ENCODE measurements at regions not wholly inside any gene's neighbourhood (a gene's known extent, or its start where the extent isn't known, plus 50 kb on each side); places are given as distances from the start of the nearest gene placed in this dataset.

- H3K9me3 ChIP-seq (ENCODE audit: control insufficient read depth, insufficient read depth, low read length): no peaks in the 10 kb centered on the region
- no peaks in the 10 kb centered on the region for H3F3A ChIP-seq (ENCODE audit: control insufficient read depth, insufficient read depth)
- no peaks in the 10 kb centered on the region for H3K36me3 ChIP-seq (ENCODE audit: control insufficient read depth, low read length)
- no peaks in the 10 kb centered on the region for H4K20me1 ChIP-seq (ENCODE audit: control insufficient read depth, insufficient read depth, low read depth, low read length)
- no peaks in the 10 kb centered on the region for H3K9me2 ChIP-seq (replicated peaks; ENCODE audit: control insufficient read depth, low read length)
- no peaks in the 10 kb centered on the region for H3K79me2 ChIP-seq (ENCODE audit: control insufficient read depth, low read length)
- H3K27me3 ChIP-seq (ENCODE audit: control insufficient read depth, low read length): no peaks in the 10 kb centered on the region
- no peak overlapping the region for H3K4me3 ChIP-seq (ENCODE audit: low read length)
- no peaks in the 10 kb centered on the region for H3K4me1 ChIP-seq (ENCODE audit: control insufficient read depth, low read length)
- TF ChIP-seq CTCF (IDR thresholded peaks at IDR 0.05; ENCODE audit: low read depth, low read length, poor library complexity, severe bottlenecking) (no peak), EZH2phosphoT487 (IDR thresholded peaks at IDR 0.05; ENCODE audit: borderline replicate concordance, low read length) (no peak)
- no peak overlapping the region for H3K4me2 ChIP-seq (ENCODE audit: low read length)
- no peak overlapping the region for H3K27ac ChIP-seq (ENCODE audit: low read depth, low read length)
Measured at GRCh38 chr13:106246666-106247188, 288.7 kb downstream of the EFNB2 start.

- TF ChIP-seq CTCF (IDR thresholded peaks at IDR 0.05; ENCODE audit: low read depth, low read length, poor library complexity, severe bottlenecking) (no peak), EZH2phosphoT487 (IDR thresholded peaks at IDR 0.05; ENCODE audit: borderline replicate concordance, low read length) (no peak)
- H3K27ac ChIP-seq (ENCODE audit: low read depth, low read length): no peak overlapping the region
- no peaks in the 10 kb centered on the region for H3K9me2 ChIP-seq (replicated peaks; ENCODE audit: control insufficient read depth, low read length)
- no peaks in the 10 kb centered on the region for H3K27me3 ChIP-seq (ENCODE audit: control insufficient read depth, low read length)
- H4K20me1 ChIP-seq (ENCODE audit: control insufficient read depth, insufficient read depth, low read depth, low read length): no peaks in the 10 kb centered on the region
- no peaks in the 10 kb centered on the region for H3K4me1 ChIP-seq (ENCODE audit: control insufficient read depth, low read length)
- H3K36me3 ChIP-seq (ENCODE audit: control insufficient read depth, low read length): no peaks in the 10 kb centered on the region
- H3K4me2 ChIP-seq (ENCODE audit: low read length): no peak overlapping the region
- no peak overlapping the region for H3K4me3 ChIP-seq (ENCODE audit: low read length)
- H3K9me3 ChIP-seq (ENCODE audit: control insufficient read depth, insufficient read depth, low read length): no peaks in the 10 kb centered on the region
- no peaks in the 10 kb centered on the region for H3F3A ChIP-seq (ENCODE audit: control insufficient read depth, insufficient read depth)
- no peaks in the 10 kb centered on the region for H3K79me2 ChIP-seq (ENCODE audit: control insufficient read depth, low read length)
Measured at GRCh38 chr13:106246242-106246641, 289.2 kb downstream of the EFNB2 start.

- no peaks in the 10 kb centered on the region for H3K79me2 ChIP-seq (ENCODE audit: control insufficient read depth, low read length)
- no peaks in the 10 kb centered on the region for H3K9me2 ChIP-seq (replicated peaks; ENCODE audit: control insufficient read depth, low read length)
Measured at GRCh38 chr13:106243011-106243565, 292.4 kb downstream of the EFNB2 start.

More at GRCh38 chr13:106243011-106243565, 292.4 kb downstream of the EFNB2 start:
- Histone ChIP-seq H3K27me3 (ENCODE audit: control insufficient read depth, low read length) (no peaks in the 10 kb centered on the region), H3F3A (ENCODE audit: control insufficient read depth, insufficient read depth) (no peaks in the 10 kb centered on the region), H3K36me3 (ENCODE audit: control insufficient read depth, low read length) (no peaks in the 10 kb centered on the region), H3K4me3 (ENCODE audit: low read length) (no peak overlapping the region), H3K4me2 (ENCODE audit: low read length) (no peak overlapping the region), H3K9me3 (ENCODE audit: control insufficient read depth, insufficient read depth, low read length) (no peaks in the 10 kb centered on the region), H4K20me1 (ENCODE audit: control insufficient read depth, insufficient read depth, low read depth, low read length) (no peaks in the 10 kb centered on the region), H3K4me1 (ENCODE audit: control insufficient read depth, low read length) (no peaks in the 10 kb centered on the region), H3K27ac (ENCODE audit: low read depth, low read length) (no peak overlapping the region)
- TF ChIP-seq CTCF (IDR thresholded peaks at IDR 0.05; ENCODE audit: low read depth, low read length, poor library complexity, severe bottlenecking): no peak
